ENCODE measurements at regions not wholly inside any gene's neighbourhood (a gene's known extent, or its start where the extent isn't known, plus 50 kb on each side); places are given as distances from the start of the nearest gene placed in this dataset.
"Not testable (repeated sequence)": the region's sequence is repeated elsewhere in the genome, so short reads cannot be mapped to it uniquely, and the experiment has no call there.

DNA sequence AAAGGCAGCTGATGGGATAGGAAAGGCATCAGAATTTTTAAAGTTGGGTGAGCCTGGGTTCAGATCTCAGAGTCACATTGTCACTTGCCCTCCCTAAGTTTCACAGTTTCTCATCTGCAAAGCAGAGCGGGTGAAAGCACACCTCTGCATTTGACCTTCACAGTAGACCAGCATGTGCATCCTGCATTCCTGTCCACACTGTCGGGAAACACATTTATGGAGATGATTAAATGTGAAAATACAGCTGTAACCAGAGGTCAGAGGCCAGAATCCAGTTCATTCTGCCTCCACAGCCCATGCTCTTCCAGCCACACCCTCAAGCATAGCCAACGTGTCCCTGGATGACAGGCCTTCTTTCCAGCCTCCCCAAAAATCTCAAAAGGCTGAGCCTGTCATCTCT is 392.0 kb upstream of the MYT1L start:
- peaks cover 13% of the 10 kb centered on the region for H3K27me3 Mint-ChIP-seq (ENCODE audit: unreplicated experiment)
- TF ChIP-seq CTCF (IDR thresholded peaks at IDR 0.05; ENCODE audit: unreplicated experiment) = no peak
- no peak overlapping the region for H3K4me3 Mint-ChIP-seq (ENCODE audit: unreplicated experiment)
- H3K9me3 Mint-ChIP-seq (ENCODE audit: unreplicated experiment) = no peaks in the 10 kb centered on the region
- DNase-seq (ENCODE audit: low spot score) = no peak
- H3K4me1 Mint-ChIP-seq (ENCODE audit: unreplicated experiment) = no peaks in the 10 kb centered on the region
- H3K27ac Mint-ChIP-seq (ENCODE audit: unreplicated experiment) = no peak overlapping the region
- no peaks in the 10 kb centered on the region for H3K36me3 Mint-ChIP-seq (ENCODE audit: low read depth, unreplicated experiment)

DNA sequence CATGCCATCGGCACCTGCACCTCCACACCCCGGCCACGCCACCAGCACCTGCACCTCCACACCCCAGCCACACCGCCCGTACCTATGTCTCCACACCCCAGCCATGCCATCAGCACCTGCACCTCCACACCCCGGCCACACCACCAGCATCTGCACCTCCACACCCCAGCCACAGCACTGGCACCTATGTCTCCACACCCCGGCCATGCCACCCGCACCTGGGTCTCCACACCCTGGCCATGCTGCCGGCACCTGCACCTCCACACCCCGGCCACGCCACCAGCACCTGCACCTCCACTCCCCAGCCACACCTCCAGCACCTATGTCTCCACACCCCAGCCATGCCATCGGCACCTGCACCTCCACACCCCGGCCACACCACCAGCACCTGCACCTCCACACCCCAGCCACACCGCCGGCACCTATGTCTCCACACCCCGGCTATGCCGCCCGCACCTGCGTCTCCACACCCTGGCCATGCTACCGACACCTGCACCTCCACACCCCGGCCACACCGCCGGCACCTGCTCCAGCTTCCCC is 390.3 kb upstream of the MYT1L start:
- no peak overlapping the region for H3K4me3 Mint-ChIP-seq (ENCODE audit: unreplicated experiment)
- no peaks in the 10 kb centered on the region for H3K36me3 Mint-ChIP-seq (ENCODE audit: low read depth, unreplicated experiment)
- no peaks in the 10 kb centered on the region for H3K9me3 Mint-ChIP-seq (ENCODE audit: unreplicated experiment)
- no peak overlapping the region for H3K27ac Mint-ChIP-seq (ENCODE audit: unreplicated experiment)
- H3K27me3 Mint-ChIP-seq (ENCODE audit: unreplicated experiment) = peaks cover 9% of the 10 kb centered on the region
- DNase-seq (ENCODE audit: low spot score) = no peak
- no peak for TF ChIP-seq CTCF (IDR thresholded peaks at IDR 0.05; ENCODE audit: unreplicated experiment)
- H3K4me1 Mint-ChIP-seq (ENCODE audit: unreplicated experiment) = no peaks in the 10 kb centered on the region

- not testable (repeated sequence) for H3K9me3 Mint-ChIP-seq (ENCODE audit: unreplicated experiment); H3K36me3 Mint-ChIP-seq (ENCODE audit: low read depth, unreplicated experiment); H3K27me3 Mint-ChIP-seq (ENCODE audit: unreplicated experiment)
Observed at GRCh38 chr2:2720806-2721205, 389.7 kb upstream of the MYT1L start.

GRCh38 chr2:2720351-2720750 is 389.3 kb upstream of the MYT1L start:
- H3K27me3 Mint-ChIP-seq (ENCODE audit: unreplicated experiment) = peaks cover 9% of the 10 kb centered on the region
- DNase-seq (ENCODE audit: low spot score) = no peak

More at GRCh38 chr2:2720806-2721205, 389.7 kb upstream of the MYT1L start:
- H3K4me3 Mint-ChIP-seq (ENCODE audit: unreplicated experiment); H3K4me1 Mint-ChIP-seq (ENCODE audit: unreplicated experiment); H3K27ac Mint-ChIP-seq (ENCODE audit: unreplicated experiment); DNase-seq (ENCODE audit: low spot score): not testable (repeated sequence)

GRCh38 chr2:2719781-2720180 is 388.7 kb upstream of the MYT1L start:
- no peak overlapping the region for H3K27ac Mint-ChIP-seq (ENCODE audit: unreplicated experiment)
- TF ChIP-seq CTCF (IDR thresholded peaks at IDR 0.05; ENCODE audit: unreplicated experiment) = no peak
- no peaks in the 10 kb centered on the region for H3K4me1 Mint-ChIP-seq (ENCODE audit: unreplicated experiment)
- no peak overlapping the region for H3K4me3 Mint-ChIP-seq (ENCODE audit: unreplicated experiment)
- no peak for DNase-seq (ENCODE audit: low spot score)
- peaks cover 1% of the 10 kb centered on the region for H3K36me3 Mint-ChIP-seq (ENCODE audit: low read depth, unreplicated experiment)
- peaks cover 10% of the 10 kb centered on the region for H3K27me3 Mint-ChIP-seq (ENCODE audit: unreplicated experiment)
- no peaks in the 10 kb centered on the region for H3K9me3 Mint-ChIP-seq (ENCODE audit: unreplicated experiment)

More at GRCh38 chr2:2720351-2720750, 389.3 kb upstream of the MYT1L start:
- H3K4me1 Mint-ChIP-seq (ENCODE audit: unreplicated experiment) = no peaks in the 10 kb centered on the region
- TF ChIP-seq CTCF (IDR thresholded peaks at IDR 0.05; ENCODE audit: unreplicated experiment) = no peak
- H3K9me3 Mint-ChIP-seq (ENCODE audit: unreplicated experiment) = no peaks in the 10 kb centered on the region
- no peak overlapping the region for H3K4me3 Mint-ChIP-seq (ENCODE audit: unreplicated experiment)
- H3K27ac Mint-ChIP-seq (ENCODE audit: unreplicated experiment) = no peak overlapping the region
- no peaks in the 10 kb centered on the region for H3K36me3 Mint-ChIP-seq (ENCODE audit: low read depth, unreplicated experiment)

Measured in endothelial cell (in vitro differentiated cells).